HT1080 (cell line): ENCODE measurements at regions not wholly inside any gene's neighbourhood (a gene's known extent, or its start where the extent isn't known, plus 50 kb on each side); places are given as distances from the start of the nearest gene placed in this dataset.

Experiments used
- DNase-seq: peaks from one replicate; pipeline ENCODE4 v3.0.0-alpha.2; 2015; ENCODE audit warnings: low read depth

GRCh38 chr2:122307763-122308162 lies 552.3 kb downstream of the TSN start:
- no peak for DNase-seq

- DNase-seq: no peak
Measured at GRCh38 chr2:122315306-122315705, 559.9 kb downstream of the TSN start.

DNA sequence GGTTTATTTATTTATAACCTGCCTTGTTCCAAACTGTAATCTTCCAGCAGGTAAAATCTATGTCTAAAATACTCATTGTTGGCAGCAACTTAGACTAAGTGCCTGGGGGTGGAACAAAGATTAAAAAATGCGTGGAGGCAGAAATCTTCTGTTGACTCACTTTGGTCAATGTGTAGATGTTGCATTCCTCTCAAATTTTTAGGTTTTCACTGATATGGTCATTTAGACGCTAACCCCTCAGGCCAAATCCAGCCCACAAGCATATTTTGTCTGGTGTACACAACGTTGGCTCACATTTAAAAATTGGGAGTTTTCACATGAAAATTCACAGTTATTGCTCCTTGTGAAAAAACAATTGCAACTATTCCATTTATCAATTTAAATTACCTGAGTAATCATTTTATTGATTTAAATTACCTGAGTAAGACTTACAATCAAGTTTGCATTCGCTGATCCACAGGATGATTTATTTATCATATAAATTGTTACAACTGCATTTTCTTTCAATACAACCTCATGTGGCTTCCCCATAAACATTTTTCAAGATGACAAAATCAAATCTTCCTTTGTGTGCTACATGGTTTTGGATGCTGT lies 564.2 kb downstream of the TSN start:
- DNase-seq: no peak

GRCh38 chr2:122322815-122323214 lies 567.4 kb downstream of the TSN start:
- no peak for DNase-seq

GRCh38 chr2:122323927-122324326 lies 568.5 kb downstream of the TSN start:
- no peak for DNase-seq

DNA sequence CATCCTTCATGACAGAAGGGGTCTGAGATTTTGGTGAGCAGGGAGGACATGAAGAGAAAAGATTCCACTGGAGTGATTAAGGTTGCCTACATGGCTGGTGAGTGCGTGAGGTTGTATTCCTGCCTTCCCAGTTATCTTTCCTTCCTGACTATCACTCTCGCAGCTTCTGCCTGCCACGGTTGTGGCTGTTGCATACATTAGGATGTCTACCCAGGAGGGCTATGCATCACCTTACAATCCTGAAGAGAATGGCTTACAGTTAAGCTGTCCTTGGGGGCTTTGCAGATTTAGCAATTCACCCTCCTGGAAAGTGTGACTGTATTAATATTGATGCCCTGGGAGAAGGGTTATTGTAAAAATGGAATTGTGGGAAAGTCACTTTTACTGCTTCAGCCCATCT lies 571.0 kb downstream of the TSN start:
- no peak for DNase-seq

DNA sequence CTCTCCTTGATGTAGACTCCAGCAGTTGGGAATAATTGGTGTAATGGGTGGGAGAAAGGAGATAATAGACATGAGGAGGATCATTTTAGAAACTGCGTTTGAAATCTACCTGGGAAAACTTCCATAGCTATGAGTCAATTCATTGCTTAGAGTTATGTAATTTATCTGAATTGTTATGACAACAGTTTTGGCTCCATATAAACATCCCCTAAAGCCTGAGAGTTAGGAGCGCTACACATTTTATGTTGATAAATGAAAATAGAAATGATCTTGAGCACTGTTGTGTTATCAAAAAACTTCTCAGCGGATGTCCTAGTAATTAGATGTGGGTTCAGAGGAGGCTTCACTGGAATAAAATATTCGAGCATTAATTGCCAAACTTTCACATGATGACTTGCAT lies 573.4 kb downstream of the TSN start:
- DNase-seq: no peak

DNA sequence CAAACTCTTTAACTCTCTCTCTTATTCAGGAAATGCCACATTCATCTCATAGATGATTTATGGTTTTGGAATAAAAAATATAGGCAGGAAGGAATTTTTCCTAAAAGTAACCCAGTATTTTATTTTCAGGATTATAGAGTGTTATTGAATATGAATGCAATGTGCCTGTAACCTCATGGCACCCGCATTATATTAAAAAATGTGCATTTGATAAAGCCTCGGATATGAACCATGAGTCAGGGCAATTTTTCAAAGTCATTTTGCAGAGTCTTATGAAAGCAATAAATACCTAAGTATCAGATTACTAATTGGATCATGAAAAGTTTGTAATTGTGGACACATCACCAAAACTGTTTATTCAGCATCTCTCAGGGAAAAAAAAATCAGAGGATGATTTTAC lies 573.8 kb downstream of the TSN start:
- no peak for DNase-seq

DNA sequence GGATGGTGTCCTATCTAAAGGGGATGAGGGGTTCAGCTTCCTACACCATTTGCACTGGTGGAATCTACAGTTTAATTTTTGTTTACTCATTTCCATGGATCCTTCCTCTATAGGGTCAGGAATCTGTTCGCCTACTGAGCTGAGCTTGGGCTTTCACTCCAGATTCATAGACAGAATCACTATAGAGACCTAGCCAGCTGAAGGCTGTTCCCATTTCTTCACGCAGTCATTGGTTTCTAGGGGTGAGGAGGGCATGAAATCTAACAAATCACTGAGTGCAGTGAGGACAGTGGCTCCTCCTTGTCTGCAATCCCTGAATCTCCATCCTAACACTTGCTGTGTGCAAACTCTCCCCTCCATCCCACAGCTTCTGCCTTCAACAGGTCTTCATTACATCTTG lies 578.5 kb downstream of the TSN start:
- DNase-seq: no peak

GRCh38 chr2:122338000-122338399 lies 582.5 kb downstream of the TSN start:
- no peak for DNase-seq

- peak; percentile 80 for DNase-seq
Measured at GRCh38 chr2:122340246-122340645, 584.8 kb downstream of the TSN start.

DNA sequence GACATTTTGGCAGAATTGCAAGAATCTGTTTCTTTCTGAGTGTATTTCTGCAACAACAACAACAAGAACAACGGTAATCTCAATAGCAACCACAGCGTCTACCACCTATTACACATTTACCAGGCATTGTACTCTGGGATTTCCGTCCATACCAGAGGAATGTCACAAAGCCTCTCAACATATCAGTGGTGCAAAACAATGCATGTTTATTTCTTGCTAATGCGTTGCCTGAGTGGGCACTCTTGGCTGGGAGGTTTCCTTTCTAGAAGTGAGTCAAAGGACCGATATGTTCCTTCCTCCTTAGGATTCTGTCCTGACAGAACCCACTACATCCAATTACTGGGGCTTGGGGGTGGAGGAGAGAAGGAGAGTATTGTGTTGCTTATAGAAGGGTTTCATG lies 585.6 kb downstream of the TSN start:
- DNase-seq: peak; percentile 49

DNA sequence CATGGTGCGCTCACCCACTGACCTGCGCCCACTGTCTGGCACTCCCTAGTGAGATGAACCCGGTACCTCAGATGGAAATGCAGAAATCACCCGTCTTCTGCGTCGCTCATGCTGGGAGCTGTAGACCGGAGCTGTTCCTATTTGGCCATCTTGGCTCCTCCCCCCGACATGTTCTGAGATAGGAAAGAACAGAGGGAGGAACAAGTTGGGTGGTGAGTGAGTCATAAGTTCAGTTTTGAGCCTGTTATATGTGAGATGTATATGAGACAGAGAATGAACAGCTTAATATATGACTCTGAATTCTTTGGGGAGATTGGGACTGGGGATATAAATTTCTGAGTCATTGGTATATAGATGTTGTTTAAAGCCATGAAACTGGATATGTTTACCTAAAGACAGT lies 596.7 kb downstream of the TSN start:
- peak; percentile 83 for DNase-seq

DNA sequence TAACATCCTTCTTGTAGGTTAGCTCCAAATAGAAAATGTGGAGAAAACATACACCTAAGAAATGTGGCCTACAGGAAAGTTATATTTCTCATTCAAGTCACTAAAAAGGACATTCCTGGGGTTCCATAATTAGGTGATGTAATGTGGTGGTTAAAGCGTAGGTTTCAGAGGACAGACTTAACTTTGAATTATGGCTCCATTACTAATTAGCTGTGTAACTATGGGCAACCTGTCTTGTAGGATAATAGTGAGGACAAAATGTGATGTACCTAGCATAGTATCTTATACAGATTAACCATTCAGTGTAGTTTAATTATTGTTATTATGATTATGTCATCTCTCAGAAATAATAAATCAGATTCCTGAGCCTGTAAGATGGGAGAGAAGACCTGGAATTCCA lies 602.5 kb downstream of the TSN start:
- no peak for DNase-seq

DNA sequence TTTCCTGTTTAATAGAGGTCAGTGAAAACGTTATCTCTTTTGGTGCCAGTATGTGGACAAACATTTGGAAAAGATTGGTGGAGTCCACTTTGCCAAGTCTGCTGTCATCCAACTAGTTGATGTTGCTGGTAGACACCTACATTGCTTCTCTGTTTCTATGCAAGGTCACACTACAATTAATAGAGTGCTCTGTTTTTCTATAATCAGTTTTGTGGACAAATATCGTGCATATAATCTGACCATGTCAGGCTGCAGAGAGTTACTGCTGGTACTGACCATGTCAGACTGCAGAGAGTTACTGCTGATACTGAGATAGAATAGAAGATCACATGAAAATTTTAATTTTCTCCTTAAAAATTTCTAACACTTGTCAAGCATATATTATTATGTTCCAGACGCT lies 603.3 kb downstream of the TSN start:
- DNase-seq: no peak

- DNase-seq: no peak
Measured at GRCh38 chr2:122363885-122364284, 608.4 kb downstream of the TSN start.

GRCh38 chr2:122366427-122366826 lies 611.0 kb downstream of the TSN start:
- no peak for DNase-seq

DNA sequence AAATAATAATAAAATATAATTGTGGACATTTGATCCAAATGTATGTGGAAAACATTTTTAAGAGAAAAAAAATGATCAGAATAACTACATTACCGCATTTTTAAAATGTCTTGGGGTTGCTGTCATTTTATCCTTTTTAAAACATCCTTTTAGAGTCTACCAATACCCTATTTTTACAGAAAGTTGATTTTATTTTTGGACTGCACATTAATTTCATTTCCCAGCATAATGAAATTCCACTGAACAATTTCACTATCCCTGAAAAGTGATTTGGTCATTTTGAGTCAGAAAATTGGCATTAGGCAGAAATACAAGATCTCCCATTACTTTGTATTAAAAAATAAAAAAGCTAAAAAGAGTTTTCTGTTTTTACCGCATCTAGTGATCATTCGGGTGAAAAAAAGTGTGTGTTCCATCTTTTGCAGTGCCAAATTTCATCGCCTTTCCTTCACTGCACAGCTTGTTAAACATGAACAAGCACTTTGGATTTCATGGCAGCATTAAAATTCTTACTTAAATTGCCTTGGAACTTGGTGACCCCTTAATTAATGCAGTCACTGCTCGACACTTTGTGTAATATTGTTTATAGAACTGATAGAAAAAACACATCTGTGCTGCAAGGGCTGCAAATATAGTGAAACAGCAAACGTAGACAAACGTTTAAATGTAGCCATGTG lies 611.7 kb downstream of the TSN start:
- no peak for DNase-seq

GRCh38 chr2:122367646-122368010 lies 612.2 kb downstream of the TSN start:
- no peak for DNase-seq

- DNase-seq: no peak
Measured at GRCh38 chr2:122368576-122369243, 613.3 kb downstream of the TSN start.

DNA sequence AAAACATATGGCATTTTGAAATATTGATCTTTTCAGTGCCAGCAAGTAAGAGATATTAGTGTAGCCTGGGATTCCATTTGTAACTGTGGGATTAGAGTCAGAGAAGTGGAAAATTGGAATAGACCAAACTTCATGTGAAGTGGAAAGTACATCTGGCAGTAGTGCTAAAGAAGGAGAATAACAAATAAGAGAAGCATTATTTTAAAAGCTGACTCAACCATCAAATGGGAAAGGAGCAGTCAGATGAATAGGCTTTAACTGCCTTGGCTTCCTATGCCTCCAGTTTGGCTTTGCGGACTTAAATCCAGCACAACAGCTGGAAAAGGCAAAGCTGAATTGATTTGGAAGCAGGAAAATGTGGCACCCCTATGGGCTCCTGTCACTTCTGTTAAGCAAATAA lies 623.1 kb downstream of the TSN start:
- no peak for DNase-seq

GRCh38 chr2:122384768-122385333 lies 629.4 kb downstream of the TSN start:
- DNase-seq: no peak

DNA sequence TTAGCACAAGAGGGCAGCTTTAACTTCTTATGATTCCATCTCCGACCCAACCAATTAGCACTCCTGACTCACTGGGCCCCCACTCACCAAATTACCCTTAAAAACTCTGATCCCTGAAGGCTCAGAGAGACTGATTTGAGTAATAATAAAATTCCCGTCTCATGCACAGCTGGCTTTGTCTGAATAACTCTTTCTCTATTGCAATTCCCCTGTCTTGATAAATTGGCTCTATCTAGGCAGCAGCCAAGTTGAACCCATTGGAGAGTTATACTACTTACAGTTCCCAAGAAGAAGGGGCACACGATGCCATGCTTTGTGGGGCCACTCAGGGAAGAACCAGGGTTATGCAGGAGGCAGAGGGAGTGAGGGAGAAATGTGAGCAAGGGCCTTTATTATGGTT lies 632.8 kb downstream of the TSN start:
- no peak for DNase-seq
